GM23338 (cell line): ENCODE measurements at regions not wholly inside any gene's neighbourhood (a gene's known extent, or its start where the extent isn't known, plus 50 kb on each side); places are given as distances from the start of the nearest gene placed in this dataset.

ENCODE experiments used
- ATAC-seq: fragments of 200-7000 bp; cut with Tn5 transposase; 3 replicates; pipeline ENCODE4 v1.9.1; 2020
- DNase-seq: peaks from one replicate; pipeline ENCODE4 v3.0.0-alpha.2; 2015; ENCODE audit warnings: low spot score
- H2AFZ ChIP-seq: fragments of 200-600 bp; sonication (generic); 2 replicates; pipeline ENCODE4 v1.8.0; 2016; ENCODE audit warnings: antibody characterized with exemption, mild to moderate bottlenecking, moderate library complexity
- H3F3A ChIP-seq: fragments of 200-600 bp; sonication (generic); replicated peaks from 2 replicates; pipeline ENCODE4 v1.8.0; 2017; ENCODE audit warnings: antibody characterized with exemption, mixed run types, low read depth
- H3K27ac ChIP-seq: fragments of 200-600 bp; sonication (generic); 2 replicates; pipeline ENCODE4 v1.6.1; 2016; ENCODE audit warnings: low read depth
- H3K27me3 ChIP-seq: fragments of 200-600 bp; sonication (generic); 2 replicates; pipeline ENCODE4 v1.8.0; 2016; ENCODE audit warnings: mild to moderate bottlenecking, mixed run types, moderate library complexity; ENCODE audit not compliant: insufficient read depth
- H3K36me3 ChIP-seq: fragments of 200-600 bp; sonication (generic); 2 replicates; pipeline ENCODE4 v1.8.0; 2016; ENCODE audit warnings: mild to moderate bottlenecking; ENCODE audit not compliant: insufficient read depth
- H3K4me1 ChIP-seq: fragments of 200-600 bp; sonication (generic); 2 replicates; pipeline ENCODE4 v1.8.0; 2016; ENCODE audit warnings: mild to moderate bottlenecking, moderate library complexity; ENCODE audit not compliant: insufficient read depth
- H3K4me2 ChIP-seq: fragments of 200-600 bp; sonication (generic); 2 replicates; pipeline ENCODE4 v1.7.1; 2017; ENCODE audit warnings: mixed run types
- H3K4me3 ChIP-seq: fragments of 200-600 bp; sonication (generic); 2 replicates; pipeline ENCODE4 v1.6.1; 2016; ENCODE audit warnings: mixed run types
- H3K79me2 ChIP-seq: fragments of 200-600 bp; sonication (generic); replicated peaks from 2 replicates; pipeline ENCODE4 v1.8.0; 2017; ENCODE audit warnings: mild to moderate bottlenecking; ENCODE audit not compliant: insufficient read depth
- H3K9me2 ChIP-seq: fragments of 200-600 bp; sonication (generic); 2 replicates; pipeline ENCODE4 v1.8.0; 2017; ENCODE audit not compliant: insufficient read depth
- H4K20me1 ChIP-seq: fragments of 200-600 bp; sonication (generic); replicated peaks from 2 replicates; pipeline ENCODE4 v1.8.0; 2017; ENCODE audit warnings: mild to moderate bottlenecking; ENCODE audit not compliant: insufficient read depth
- H3K27ac Mint-ChIP-seq: 2 replicates; pipeline ENCODE4 v1.8.0; 2020; ENCODE audit warnings: inconsistent platforms, mild to moderate bottlenecking, moderate library complexity, mixed read lengths
- H3K27me3 Mint-ChIP-seq: 3 replicates; pipeline ENCODE4 v1.8.0; 2022; ENCODE audit warnings: low read depth, mild to moderate bottlenecking, moderate library complexity, mixed read lengths, inconsistent platforms; ENCODE audit not compliant: insufficient read depth, poor library complexity
- H3K36me3 Mint-ChIP-seq: 3 replicates; pipeline ENCODE4 v1.8.0; 2021; ENCODE audit warnings: low read depth, mild to moderate bottlenecking, inconsistent platforms, moderate library complexity, mixed read lengths
- H3K4me1 Mint-ChIP-seq: 3 replicates; pipeline ENCODE4 v1.8.0; 2020; ENCODE audit warnings: mild to moderate bottlenecking, inconsistent platforms, mixed read lengths
- H3K4me3 Mint-ChIP-seq: 3 replicates; pipeline ENCODE4 v1.8.0; 2021; ENCODE audit warnings: moderate library complexity, mild to moderate bottlenecking, inconsistent platforms, mixed read lengths
- H3K9me3 Mint-ChIP-seq: 3 replicates; pipeline ENCODE4 v1.8.0; 2020; ENCODE audit warnings: moderate library complexity, mild to moderate bottlenecking, inconsistent platforms, mixed read lengths
- CREB1 ChIP-seq: fragments of 250-450 bp; sonication (Bioruptor Pico); IDR thresholded peaks from 2 replicates; pipeline ENCODE4 v1.5.0; 2020; ENCODE audit warnings: low read depth, mild to moderate bottlenecking, moderate library complexity
- EZH2phosphoT487 ChIP-seq: fragments of 200-600 bp; sonication (generic); IDR thresholded peaks from one replicate; pipeline ENCODE4 v1.8.1; 2018; ENCODE audit warnings: antibody characterized with exemption; ENCODE audit not compliant: unreplicated experiment
- JUNB ChIP-seq: IDR thresholded peaks from one replicate; pipeline ENCODE4 v1.6.1; 2016; ENCODE audit warnings: antibody characterized with exemption; ENCODE audit not compliant: unreplicated experiment
- NANOG ChIP-seq: IDR thresholded peaks from 2 replicates; pipeline ENCODE4 v1.6.1; 2016; ENCODE audit warnings: antibody characterized with exemption, borderline replicate concordance
- POLR2AphosphoS5 ChIP-seq: IDR thresholded peaks from 2 replicates; pipeline ENCODE4 v1.6.1; 2016; ENCODE audit warnings: antibody characterized with exemption, low read depth
- ZNF114 ChIP-seq: fragments of 250-450 bp; sonication (Bioruptor Pico); IDR thresholded peaks from 2 replicates; pipeline ENCODE4 v1.5.0; 2020; ENCODE audit warnings: mild to moderate bottlenecking, moderate library complexity
- ZNF331 ChIP-seq: fragments of 250-450 bp; sonication (Bioruptor Pico); IDR thresholded peaks from 2 replicates; pipeline ENCODE4 v1.5.0; 2020; ENCODE audit warnings: low read depth, mild to moderate bottlenecking, moderate library complexity
- TF ChIP-seq, protein P1 (sequence below): IDR thresholded peaks from 2 replicates; pipeline ENCODE4 v1.6.1; 2016; ENCODE audit warnings: antibody characterized with exemption
- TF ChIP-seq, protein P2 (sequence below), 2 experiments: fragments of 200-600 bp in 1 of 2; sonication (generic) in 1 of 2; conservative IDR thresholded peaks; 2 replicates each; pipeline versions ENCODE4 v1.5.1 to v1.6.1; 2016 to 2017; ENCODE audit warnings: antibody characterized with exemption in 2 of 2, low read depth in 2 of 2, mild to moderate bottlenecking in 2 of 2, moderate library complexity in 1 of 2
- TF ChIP-seq, protein P3 (sequence below): IDR thresholded peaks from one replicate; pipeline ENCODE4 v1.6.1; 2018; ENCODE audit warnings: antibody characterized with exemption; ENCODE audit not compliant: unreplicated experiment

DNA sequence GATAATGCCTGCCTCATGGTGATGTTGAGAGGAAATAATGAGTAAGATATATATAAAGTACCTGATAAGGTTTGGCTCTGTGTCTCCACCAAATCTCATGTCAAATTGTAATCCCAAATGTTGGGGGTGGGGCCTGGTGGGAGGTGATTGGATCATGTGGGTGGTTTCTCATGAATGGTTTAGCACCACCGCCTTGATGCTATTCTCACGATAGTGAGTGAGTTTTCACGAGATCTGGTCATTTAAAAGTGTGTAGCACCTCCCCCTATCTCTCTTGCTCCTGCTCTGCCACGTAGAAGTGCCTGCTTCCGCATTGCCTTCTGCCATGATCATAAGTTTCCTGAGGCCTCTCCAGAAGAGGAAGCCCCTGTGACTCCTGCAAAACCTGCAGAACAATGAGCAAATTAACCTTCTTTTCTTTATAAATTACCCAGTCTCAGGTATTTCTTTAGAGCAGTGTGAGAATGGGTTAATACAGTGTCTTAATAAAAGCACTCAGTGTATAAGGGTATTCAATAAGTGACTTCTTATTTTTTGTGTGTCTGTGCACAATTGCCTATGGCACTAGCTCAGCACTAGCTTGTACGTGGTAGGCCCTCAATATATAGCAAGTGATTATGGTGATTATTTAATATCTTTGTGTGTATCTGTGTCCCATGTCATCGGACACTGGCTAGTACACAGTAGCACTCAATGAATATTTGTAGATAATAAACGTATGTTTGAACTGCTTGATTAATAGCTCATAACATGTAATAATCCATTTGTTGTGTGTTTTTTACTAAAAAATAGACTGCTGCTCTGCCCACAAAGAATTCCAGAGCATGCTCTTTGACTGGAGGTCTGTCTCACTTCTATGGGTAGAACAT, 138.1 kb upstream of the LMNTD1 start:
- H3K4me1 ChIP-seq, result peaks cover 35% of the 10 kb centered on the region
- H3K36me3 Mint-ChIP-seq, result no peaks in the 10 kb centered on the region
- ATAC-seq (peak; percentile 24; the same call in 1 of the 3 replicates), DNase-seq (peak; percentile 2)
- H3K4me3 Mint-ChIP-seq, result peak overlapping the region; percentile 15; the same call in 1 of the 3 replicates
- H3K79me2 ChIP-seq, result no peaks in the 10 kb centered on the region
- H3K4me3 ChIP-seq, result peak overlapping the region; percentile 19; the same call in 1 of the 2 replicates
- no peak overlapping the region for H3K27ac Mint-ChIP-seq
- TF ChIP-seq ZNF331 (CRISPR knock-in tag), result no peak
- no peak for TF ChIP-seq JUNB
- TF ChIP-seq, protein P1, sequence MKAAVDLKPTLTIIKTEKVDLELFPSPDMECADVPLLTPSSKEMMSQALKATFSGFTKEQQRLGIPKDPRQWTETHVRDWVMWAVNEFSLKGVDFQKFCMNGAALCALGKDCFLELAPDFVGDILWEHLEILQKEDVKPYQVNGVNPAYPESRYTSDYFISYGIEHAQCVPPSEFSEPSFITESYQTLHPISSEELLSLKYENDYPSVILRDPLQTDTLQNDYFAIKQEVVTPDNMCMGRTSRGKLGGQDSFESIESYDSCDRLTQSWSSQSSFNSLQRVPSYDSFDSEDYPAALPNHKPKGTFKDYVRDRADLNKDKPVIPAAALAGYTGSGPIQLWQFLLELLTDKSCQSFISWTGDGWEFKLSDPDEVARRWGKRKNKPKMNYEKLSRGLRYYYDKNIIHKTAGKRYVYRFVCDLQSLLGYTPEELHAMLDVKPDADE, result no peak
- TF ChIP-seq, protein P2, sequence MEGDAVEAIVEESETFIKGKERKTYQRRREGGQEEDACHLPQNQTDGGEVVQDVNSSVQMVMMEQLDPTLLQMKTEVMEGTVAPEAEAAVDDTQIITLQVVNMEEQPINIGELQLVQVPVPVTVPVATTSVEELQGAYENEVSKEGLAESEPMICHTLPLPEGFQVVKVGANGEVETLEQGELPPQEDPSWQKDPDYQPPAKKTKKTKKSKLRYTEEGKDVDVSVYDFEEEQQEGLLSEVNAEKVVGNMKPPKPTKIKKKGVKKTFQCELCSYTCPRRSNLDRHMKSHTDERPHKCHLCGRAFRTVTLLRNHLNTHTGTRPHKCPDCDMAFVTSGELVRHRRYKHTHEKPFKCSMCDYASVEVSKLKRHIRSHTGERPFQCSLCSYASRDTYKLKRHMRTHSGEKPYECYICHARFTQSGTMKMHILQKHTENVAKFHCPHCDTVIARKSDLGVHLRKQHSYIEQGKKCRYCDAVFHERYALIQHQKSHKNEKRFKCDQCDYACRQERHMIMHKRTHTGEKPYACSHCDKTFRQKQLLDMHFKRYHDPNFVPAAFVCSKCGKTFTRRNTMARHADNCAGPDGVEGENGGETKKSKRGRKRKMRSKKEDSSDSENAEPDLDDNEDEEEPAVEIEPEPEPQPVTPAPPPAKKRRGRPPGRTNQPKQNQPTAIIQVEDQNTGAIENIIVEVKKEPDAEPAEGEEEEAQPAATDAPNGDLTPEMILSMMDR (conservative IDR thresholded peaks at IDR 0.05; ENCODE audit: low read depth in 2 of 2), result no peak
- no peak for TF ChIP-seq POLR2AphosphoS5
- TF ChIP-seq, protein P3, sequence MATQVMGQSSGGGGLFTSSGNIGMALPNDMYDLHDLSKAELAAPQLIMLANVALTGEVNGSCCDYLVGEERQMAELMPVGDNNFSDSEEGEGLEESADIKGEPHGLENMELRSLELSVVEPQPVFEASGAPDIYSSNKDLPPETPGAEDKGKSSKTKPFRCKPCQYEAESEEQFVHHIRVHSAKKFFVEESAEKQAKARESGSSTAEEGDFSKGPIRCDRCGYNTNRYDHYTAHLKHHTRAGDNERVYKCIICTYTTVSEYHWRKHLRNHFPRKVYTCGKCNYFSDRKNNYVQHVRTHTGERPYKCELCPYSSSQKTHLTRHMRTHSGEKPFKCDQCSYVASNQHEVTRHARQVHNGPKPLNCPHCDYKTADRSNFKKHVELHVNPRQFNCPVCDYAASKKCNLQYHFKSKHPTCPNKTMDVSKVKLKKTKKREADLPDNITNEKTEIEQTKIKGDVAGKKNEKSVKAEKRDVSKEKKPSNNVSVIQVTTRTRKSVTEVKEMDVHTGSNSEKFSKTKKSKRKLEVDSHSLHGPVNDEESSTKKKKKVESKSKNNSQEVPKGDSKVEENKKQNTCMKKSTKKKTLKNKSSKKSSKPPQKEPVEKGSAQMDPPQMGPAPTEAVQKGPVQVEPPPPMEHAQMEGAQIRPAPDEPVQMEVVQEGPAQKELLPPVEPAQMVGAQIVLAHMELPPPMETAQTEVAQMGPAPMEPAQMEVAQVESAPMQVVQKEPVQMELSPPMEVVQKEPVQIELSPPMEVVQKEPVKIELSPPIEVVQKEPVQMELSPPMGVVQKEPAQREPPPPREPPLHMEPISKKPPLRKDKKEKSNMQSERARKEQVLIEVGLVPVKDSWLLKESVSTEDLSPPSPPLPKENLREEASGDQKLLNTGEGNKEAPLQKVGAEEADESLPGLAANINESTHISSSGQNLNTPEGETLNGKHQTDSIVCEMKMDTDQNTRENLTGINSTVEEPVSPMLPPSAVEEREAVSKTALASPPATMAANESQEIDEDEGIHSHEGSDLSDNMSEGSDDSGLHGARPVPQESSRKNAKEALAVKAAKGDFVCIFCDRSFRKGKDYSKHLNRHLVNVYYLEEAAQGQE, result no peak
- peaks cover 4% of the 10 kb centered on the region; the same call in 2 of the 3 replicates for H3K9me3 Mint-ChIP-seq
- H3K36me3 ChIP-seq, result no peaks in the 10 kb centered on the region
- no peaks in the 10 kb centered on the region for H4K20me1 ChIP-seq
- no peaks in the 10 kb centered on the region for H3F3A ChIP-seq
- no peaks in the 10 kb centered on the region for H3K27me3 ChIP-seq
- H3K27ac ChIP-seq, result peak overlapping the region; percentile 16; the same call in 1 of the 2 replicates
- peak overlapping the region; percentile 61 for H3K4me2 ChIP-seq
- H3K4me1 Mint-ChIP-seq, result peaks cover 38% of the 10 kb centered on the region
- no peaks in the 10 kb centered on the region for H3K9me2 ChIP-seq
- H2AFZ ChIP-seq, result no peak overlapping the region; the same call in 1 of the 2 replicates
- H3K27me3 Mint-ChIP-seq, result no peaks in the 10 kb centered on the region

DNA sequence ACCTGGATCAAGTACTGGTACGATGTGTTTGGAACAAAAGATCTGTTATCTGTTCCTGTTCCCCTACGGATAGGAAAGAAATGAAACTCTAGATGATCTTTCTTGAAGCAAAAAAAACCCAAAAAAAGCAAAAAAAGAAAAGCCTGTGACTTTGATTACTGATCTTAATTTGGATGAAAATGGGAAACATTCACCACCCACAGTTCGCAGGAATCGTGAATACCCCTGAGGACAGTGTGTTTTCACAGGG, 138.7 kb upstream of the LMNTD1 start:
- H3K27ac ChIP-seq, result peak overlapping the region; percentile 16; the same call in 1 of the 2 replicates
- H4K20me1 ChIP-seq, result no peaks in the 10 kb centered on the region
- DNase-seq (no peak), ATAC-seq (no peak; the same call in 2 of the 3 replicates)
- peak overlapping the region; percentile 61 for H3K4me2 ChIP-seq
- H3K9me2 ChIP-seq, result no peaks in the 10 kb centered on the region
- Mint-ChIP-seq H3K4me1 (peaks cover 38% of the 10 kb centered on the region), H3K9me3 (peaks cover 6% of the 10 kb centered on the region; the same call in 2 of the 3 replicates), H3K4me3 (peak overlapping the region; percentile 15; the same call in 1 of the 3 replicates), H3K27ac (peak overlapping the region; percentile 74), H3K27me3 (no peaks in the 10 kb centered on the region), H3K36me3 (peaks cover 3% of the 10 kb centered on the region; the same call in 1 of the 3 replicates)
- peak overlapping the region; percentile 34; the same call in 1 of the 2 replicates for H2AFZ ChIP-seq
- H3K79me2 ChIP-seq, result no peaks in the 10 kb centered on the region
- no peaks in the 10 kb centered on the region for H3K36me3 ChIP-seq
- no peaks in the 10 kb centered on the region for H3K27me3 ChIP-seq
- H3K4me1 ChIP-seq, result peaks cover 35% of the 10 kb centered on the region
- H3F3A ChIP-seq, result no peaks in the 10 kb centered on the region
- peak overlapping the region; percentile 19; the same call in 1 of the 2 replicates for H3K4me3 ChIP-seq
- no peak for TF ChIP-seq NANOG
- TF ChIP-seq, protein P3, result no peak
- no peak for TF ChIP-seq JUNB
- TF ChIP-seq EZH2phosphoT487, result no peak
- TF ChIP-seq CREB1 (CRISPR knock-in tag), result no peak
- TF ChIP-seq, protein P1, result no peak
- no peak for TF ChIP-seq ZNF114 (CRISPR knock-in tag)
